SU-DHL-6 (cell line): ENCODE measurements at regions not wholly inside any gene's neighbourhood (a gene's known extent, or its start where the extent isn't known, plus 50 kb on each side); places are given as distances from the start of the nearest gene placed in this dataset.
"Not testable (repeated sequence)": the region's sequence is repeated elsewhere in the genome, so short reads cannot be mapped to it uniquely, and the experiment has no call there.

ENCODE experiments used
- H2AFZ ChIP-seq: fragments of 200-600 bp; sonication (generic); 2 replicates; pipeline ENCODE4 v1.6.1; 2014; ENCODE audit warnings: low read depth, mild to moderate bottlenecking, moderate library complexity, mixed read lengths, antibody characterized with exemption, low read length; ENCODE audit not compliant: severe bottlenecking
- H3F3A ChIP-seq: fragments of 200-600 bp; shearing (Covaris generic); 2 replicates; pipeline ENCODE4 v1.6.0; 2016; ENCODE audit warnings: antibody characterized with exemption, mild to moderate bottlenecking; ENCODE audit not compliant: insufficient read depth
- H3K27ac ChIP-seq: fragments of 200-600 bp; sonication (generic); 2 replicates; pipeline ENCODE4 v1.5.1; 2016; ENCODE audit warnings: low read depth, mild to moderate bottlenecking, low read length, moderate library complexity, mixed read lengths
- H3K27me3 ChIP-seq: fragments of 200-600 bp; sonication (generic), shearing (Covaris generic); 2 replicates; pipeline ENCODE4 v1.6.0; 2014; ENCODE audit warnings: mild to moderate bottlenecking, low read length
- H3K36me3 ChIP-seq: fragments of 200-600 bp; sonication (generic); 2 replicates; pipeline ENCODE4 v1.6.1; 2014; ENCODE audit warnings: mild to moderate bottlenecking, low read length, mixed read lengths
- H3K4me2 ChIP-seq: fragments of 300-600, 200-600 bp; shearing (Covaris generic), sonication (generic); 2 replicates; pipeline ENCODE4 v1.6.0; 2014; ENCODE audit warnings: low read length, low read depth, mild to moderate bottlenecking; ENCODE audit not compliant: poor library complexity, severe bottlenecking
- H3K4me3 ChIP-seq: fragments of 200-600 bp; sonication (generic); 2 replicates; pipeline ENCODE4 v1.5.1; 2014; ENCODE audit warnings: antibody characterized with exemption, low read length, mild to moderate bottlenecking, mixed read lengths; ENCODE audit not compliant: insufficient read depth, poor library complexity, severe bottlenecking
- H3K79me2 ChIP-seq: fragments of 200-600 bp; sonication (generic); 2 replicates; pipeline ENCODE4 v1.6.1; 2014; ENCODE audit warnings: mild to moderate bottlenecking, low read length, moderate library complexity; ENCODE audit not compliant: insufficient read depth
- H3K9ac ChIP-seq: fragments of 200-600 bp; sonication (generic); 2 replicates; pipeline ENCODE4 v1.7.0; 2014; ENCODE audit warnings: mild to moderate bottlenecking, low read length
- H3K9me2 ChIP-seq: fragments of 200-600 bp; sonication (generic); replicated peaks from 2 replicates; pipeline ENCODE4 v1.6.1; 2014; ENCODE audit warnings: low read length; ENCODE audit not compliant: insufficient read depth
- H3K9me3 ChIP-seq: fragments of 200-600 bp; sonication (generic); 2 replicates; pipeline ENCODE4 v1.6.1; 2014; ENCODE audit warnings: low read length, mixed read lengths; ENCODE audit not compliant: insufficient read depth
- H4K20me1 ChIP-seq: fragments of 200-600 bp; sonication (generic); 2 replicates; pipeline ENCODE4 v1.6.1; 2014; ENCODE audit warnings: low read depth, mild to moderate bottlenecking, antibody characterized with exemption, low read length, moderate library complexity, mixed read lengths
- EZH2phosphoT487 ChIP-seq: fragments of 200-600 bp; sonication (generic), shearing (Covaris generic); conservative IDR thresholded peaks from 2 replicates; pipeline ENCODE4 v1.6.1; 2018; ENCODE audit warnings: mild to moderate bottlenecking, antibody characterized with exemption, low read length, moderate library complexity, mixed read lengths
- TF ChIP-seq, protein P1 (sequence below): fragments of 200-600 bp; sonication (generic); IDR thresholded peaks from one replicate; pipeline ENCODE4 v1.5.1; 2017; ENCODE audit warnings: antibody characterized with exemption, mild to moderate bottlenecking, low read length, moderate library complexity; ENCODE audit not compliant: insufficient read depth, poor library complexity, severe bottlenecking

DNA sequence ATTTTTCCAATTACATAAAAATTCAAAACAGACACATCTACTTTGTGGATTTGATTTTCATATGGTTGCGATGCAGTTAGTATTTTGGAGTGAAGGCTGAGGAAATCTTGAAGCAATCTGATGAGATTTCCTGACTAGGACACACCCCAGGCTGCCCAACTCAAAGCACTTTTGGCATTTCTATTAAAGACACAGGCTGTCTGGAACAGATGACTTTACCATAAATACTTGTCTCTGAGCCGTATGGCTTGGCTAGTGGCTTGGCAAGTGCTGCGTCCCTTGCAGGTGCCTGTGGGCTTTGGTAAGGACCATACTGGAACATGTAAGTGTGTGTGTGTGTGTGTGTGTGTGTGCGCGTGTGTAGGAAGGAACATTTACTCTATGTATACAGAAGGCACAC is 218.8 kb downstream of the FGF9 start:
- no peaks in the 10 kb centered on the region for H3K79me2 ChIP-seq
- no peaks in the 10 kb centered on the region; the same call in 1 of the 2 replicates for H3K9me3 ChIP-seq
- H3K36me3 ChIP-seq: no peaks in the 10 kb centered on the region
- H3K4me3 ChIP-seq: no peak overlapping the region
- no peaks in the 10 kb centered on the region for H3F3A ChIP-seq
- H3K9me2 ChIP-seq: no peaks in the 10 kb centered on the region
- H3K4me2 ChIP-seq: no peak overlapping the region
- H2AFZ ChIP-seq: no peak overlapping the region
- no peaks in the 10 kb centered on the region for H3K27me3 ChIP-seq
- no peak overlapping the region for H3K9ac ChIP-seq
- no peak overlapping the region for H3K27ac ChIP-seq
- H4K20me1 ChIP-seq: no peaks in the 10 kb centered on the region
- TF ChIP-seq, protein P1, sequence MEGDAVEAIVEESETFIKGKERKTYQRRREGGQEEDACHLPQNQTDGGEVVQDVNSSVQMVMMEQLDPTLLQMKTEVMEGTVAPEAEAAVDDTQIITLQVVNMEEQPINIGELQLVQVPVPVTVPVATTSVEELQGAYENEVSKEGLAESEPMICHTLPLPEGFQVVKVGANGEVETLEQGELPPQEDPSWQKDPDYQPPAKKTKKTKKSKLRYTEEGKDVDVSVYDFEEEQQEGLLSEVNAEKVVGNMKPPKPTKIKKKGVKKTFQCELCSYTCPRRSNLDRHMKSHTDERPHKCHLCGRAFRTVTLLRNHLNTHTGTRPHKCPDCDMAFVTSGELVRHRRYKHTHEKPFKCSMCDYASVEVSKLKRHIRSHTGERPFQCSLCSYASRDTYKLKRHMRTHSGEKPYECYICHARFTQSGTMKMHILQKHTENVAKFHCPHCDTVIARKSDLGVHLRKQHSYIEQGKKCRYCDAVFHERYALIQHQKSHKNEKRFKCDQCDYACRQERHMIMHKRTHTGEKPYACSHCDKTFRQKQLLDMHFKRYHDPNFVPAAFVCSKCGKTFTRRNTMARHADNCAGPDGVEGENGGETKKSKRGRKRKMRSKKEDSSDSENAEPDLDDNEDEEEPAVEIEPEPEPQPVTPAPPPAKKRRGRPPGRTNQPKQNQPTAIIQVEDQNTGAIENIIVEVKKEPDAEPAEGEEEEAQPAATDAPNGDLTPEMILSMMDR: no peak
- no peak for TF ChIP-seq EZH2phosphoT487

GRCh38 chr13:21890220-21890619 is 219.3 kb downstream of the FGF9 start:
- H4K20me1 ChIP-seq, H2AFZ ChIP-seq, H3K27ac ChIP-seq, H3K79me2 ChIP-seq, H3K9ac ChIP-seq, H3F3A ChIP-seq, H3K36me3 ChIP-seq, H3K9me2 ChIP-seq, H3K9me3 ChIP-seq, H3K4me2 ChIP-seq, H3K27me3 ChIP-seq, H3K4me3 ChIP-seq: not testable (repeated sequence)

DNA sequence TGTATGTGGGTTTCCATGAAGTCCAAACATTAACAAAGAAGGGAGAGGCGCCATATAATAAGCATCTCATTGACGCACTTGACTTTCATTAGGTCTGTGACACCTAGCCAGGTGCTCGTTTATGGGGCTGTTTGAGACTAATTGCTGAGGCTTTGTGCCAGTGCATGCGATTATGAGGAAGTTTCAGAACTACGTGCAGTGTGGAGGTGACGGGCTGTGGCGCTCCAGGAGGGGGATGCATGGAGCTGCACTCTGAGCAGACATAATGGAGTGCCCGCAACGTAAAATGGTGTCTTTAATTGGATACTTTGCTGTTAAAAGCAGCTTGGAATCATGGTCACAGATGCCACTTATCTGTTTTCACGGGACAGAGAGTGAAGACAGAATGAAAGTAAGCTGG is 223.2 kb downstream of the FGF9 start:
- no peaks in the 10 kb centered on the region for H4K20me1 ChIP-seq
- no peaks in the 10 kb centered on the region for H3K9me2 ChIP-seq
- no peaks in the 10 kb centered on the region for H3K27me3 ChIP-seq
- H3K9me3 ChIP-seq: no peaks in the 10 kb centered on the region; the same call in 1 of the 2 replicates
- H2AFZ ChIP-seq: no peak overlapping the region
- H3K79me2 ChIP-seq: no peaks in the 10 kb centered on the region
- no peak overlapping the region for H3K4me3 ChIP-seq
- TF ChIP-seq, protein P1: no peak
- no peak for TF ChIP-seq EZH2phosphoT487
- H3K36me3 ChIP-seq: no peaks in the 10 kb centered on the region
- H3K4me2 ChIP-seq: no peak overlapping the region
- no peak overlapping the region for H3K9ac ChIP-seq
- H3K27ac ChIP-seq: no peak overlapping the region
- H3F3A ChIP-seq: no peaks in the 10 kb centered on the region

- H3K27ac ChIP-seq: no peak overlapping the region
- H4K20me1 ChIP-seq: no peaks in the 10 kb centered on the region
- no peaks in the 10 kb centered on the region for H3K27me3 ChIP-seq
- H3K9me2 ChIP-seq: no peaks in the 10 kb centered on the region
- H2AFZ ChIP-seq: no peak overlapping the region
- H3F3A ChIP-seq: no peaks in the 10 kb centered on the region
- H3K79me2 ChIP-seq: no peaks in the 10 kb centered on the region
- no peak overlapping the region for H3K4me3 ChIP-seq
- H3K36me3 ChIP-seq: no peaks in the 10 kb centered on the region
- TF ChIP-seq, protein P1: no peak
- no peaks in the 10 kb centered on the region; the same call in 1 of the 2 replicates for H3K9me3 ChIP-seq
- no peak overlapping the region for H3K9ac ChIP-seq
- no peak overlapping the region for H3K4me2 ChIP-seq
These were observed 224.1 kb downstream of the FGF9 start for GRCh38 chr13:21894703-21895699.
